Right lobe of liver (tissue), 6 donors: ENCODE measurements at regions not wholly inside any gene's neighbourhood (a gene's known extent, or its start where the extent isn't known, plus 50 kb on each side); places are given as distances from the start of the nearest gene placed in this dataset.

Experiments used
- ATAC-seq, 4 donors: fragments of 200-7000 bp; cut with Tn5 transposase; one replicate each; pipeline ENCODE4 v1.9.1; 2020; ENCODE audit warnings: mild to moderate bottlenecking in 4 of 4, moderate library complexity in 4 of 4
- DNase-seq, 3 donors: peaks; one replicate each; pipeline ENCODE4 v3.0.0-alpha.2; 2020
- H3K27ac ChIP-seq, 3 donors: fragments of 200-600 bp; one replicate each; pipeline ENCODE4 v1.8.0; 2022
- H3K27me3 ChIP-seq, 2 donors: fragments of 200-600 bp; one replicate each; pipeline ENCODE4 v1.8.0; 2022
- H3K36me3 ChIP-seq, 4 donors: fragments of 200-600 bp; sonication (generic) in 1 of 4; one replicate each; pipeline versions ENCODE4 v1.5.1 to v1.8.0; 2017 to 2022; ENCODE audit warnings: control low read depth in 1 of 4
- H3K4me1 ChIP-seq, 4 donors: fragments of 200-600 bp; sonication (generic) in 1 of 4; one replicate each; pipeline versions ENCODE4 v1.5.1 to v1.8.0; 2017 to 2022; ENCODE audit warnings: control low read depth in 1 of 4
- H3K4me3 ChIP-seq, 3 donors: fragments of 200-600 bp; one replicate each; pipeline ENCODE4 v1.8.0; 2022
- H3K9me3 ChIP-seq, 4 donors: fragments of 200-600 bp; sonication (generic) in 1 of 4; one replicate each; pipeline versions ENCODE4 v1.5.1 to v1.8.0; 2017 to 2022; ENCODE audit warnings: control low read depth in 1 of 4
- CTCF ChIP-seq, 4 donors: fragments of 200-600 bp in 3 of 4; fragments of 450-650 bp in 1 of 4; IDR thresholded peaks; one replicate each; pipeline versions ENCODE4 v1.5.1 to v1.8.0; 2016 to 2022; ENCODE audit warnings: antibody characterized with exemption in 4 of 4, mild to moderate bottlenecking in 2 of 4
- POLR2A ChIP-seq: fragments of 450-650 bp; IDR thresholded peaks from one replicate; pipeline ENCODE4 v1.6.1; 2017; ENCODE audit warnings: antibody characterized with exemption, mild to moderate bottlenecking
- WGBS: methylation state at CpG from one replicate; pipeline ENCODE4 v1.1.6; 2018; ENCODE audit warnings: low coverage, low lambda C conversion rate; ENCODE audit not compliant: insufficient coverage; ENCODE audit errors: missing lambda C conversion rate; 5-methylcytosine and 5-hydroxymethylcytosine counted together
- intact Hi-C, 2 donors: fragments of 100-400 bp; cut with DNase I; formaldehyde crosslinking; loops; one replicate each; pipeline versions ENCODE4 v1.11.2 to v1.14.1; 2022
- donor health status: DM: no; HTN: yes; CAD: no.
- donor health status: DM: no; HTN: no; CAD: no.
- donor health status: DM: no; HTN: no; CAD: no.
- donor health status: DM: no; HTN: yes; CAD: no.
- donor health status: DM: no; HTN: yes; CAD: no.

- WGBS: 61% methylated on average over 6 of the region's 6 CpGs
- Histone ChIP-seq H3K9me3 (no peaks in the 10 kb centered on the region), H3K27ac (no peak overlapping the region), H3K4me3 (no peak overlapping the region), H3K36me3 (no peaks in the 10 kb centered on the region), H3K27me3 (no peaks in the 10 kb centered on the region), H3K4me1 (no peaks in the 10 kb centered on the region)
- intact Hi-C loops: no loop called here
- DNase-seq (no peak), ATAC-seq (no peak)
- TF ChIP-seq POLR2A: no peak
- TF ChIP-seq CTCF (IDR thresholded peaks at IDR 0.05): no peak
Measured at GRCh38 chrX:23100826-23101225, 101.1 kb downstream of the DDX53 start.

- no peak for DNase-seq
- no peak for ATAC-seq
Measured at GRCh38 chrX:23103546-23103945, 103.8 kb downstream of the DDX53 start.

GRCh38 chrX:23114241-23114640 is 114.5 kb downstream of the DDX53 start:
- WGBS: 49% methylated on average over 11 of the region's 11 CpGs
- H3K36me3 ChIP-seq: no peaks in the 10 kb centered on the region
- H3K27me3 ChIP-seq: peaks cover 0 to 3% of the 10 kb centered on the region in 2 donors
- H3K9me3 ChIP-seq: no peaks in the 10 kb centered on the region
- intact Hi-C loops: no loop called here
- ATAC-seq: no peak
- no peak overlapping the region for H3K4me3 ChIP-seq
- no peak overlapping the region for H3K27ac ChIP-seq
- H3K4me1 ChIP-seq: no peaks in the 10 kb centered on the region
- TF ChIP-seq CTCF (IDR thresholded peaks at IDR 0.05): no peak
- TF ChIP-seq POLR2A: no peak
- DNase-seq: no peak

More at GRCh38 chrX:23103546-23103945, 103.8 kb downstream of the DDX53 start:
- TF ChIP-seq CTCF (IDR thresholded peaks at IDR 0.05) (no peak), POLR2A (no peak)
- Histone ChIP-seq H3K36me3 (no peaks in the 10 kb centered on the region), H3K4me3 (no peak overlapping the region), H3K9me3 (no peaks in the 10 kb centered on the region), H3K4me1 (no peaks in the 10 kb centered on the region), H3K27me3 (no peaks in the 10 kb centered on the region), H3K27ac (no peak overlapping the region)
- 8% methylated on average over 3 of the region's 4 CpGs for WGBS
- intact Hi-C loops: no loop called here

GRCh38 chrX:23115651-23116050 is 115.9 kb downstream of the DDX53 start:
- WGBS: 92% methylated on average over 1 of the region's 1 CpG
- intact Hi-C loops: no loop called here
- no peak for ATAC-seq

More at GRCh38 chrX:23115651-23116050, 115.9 kb downstream of the DDX53 start:
- no peaks in the 10 kb centered on the region for H3K9me3 ChIP-seq
- no peak overlapping the region for H3K4me3 ChIP-seq
- H3K27ac ChIP-seq: no peak overlapping the region
- TF ChIP-seq POLR2A: no peak
- no peak for TF ChIP-seq CTCF (IDR thresholded peaks at IDR 0.05)
- DNase-seq: no peak
- peaks cover 0 to 3% of the 10 kb centered on the region in 2 donors for H3K27me3 ChIP-seq
- no peaks in the 10 kb centered on the region for H3K4me1 ChIP-seq
- no peaks in the 10 kb centered on the region for H3K36me3 ChIP-seq
